ENCODE measurements at regions not wholly inside any gene's neighbourhood (a gene's known extent, or its start where the extent isn't known, plus 50 kb on each side); places are given as distances from the start of the nearest gene placed in this dataset.

- H3K4me1 Mint-ChIP-seq (ENCODE audit: low read depth) = peaks cover 6% of the 10 kb centered on the region
- intact Hi-C loops (cut with micrococcal nuclease) = no loop called here
- H3K36me3 Mint-ChIP-seq (ENCODE audit: low read depth) = no peaks in the 10 kb centered on the region
- H3K9me3 Mint-ChIP-seq = no peaks in the 10 kb centered on the region
- H3K27me3 Mint-ChIP-seq = peaks cover 9% of the 10 kb centered on the region
- no peak overlapping the region for H3K27ac Mint-ChIP-seq
- H3K4me3 Mint-ChIP-seq = no peak overlapping the region
Measured at GRCh38 chr21:35142036-35142815, 93.1 kb upstream of the RUNX1 start.

- Mint-ChIP-seq H3K36me3 (ENCODE audit: low read depth) (no peaks in the 10 kb centered on the region), H3K27me3 (peaks cover 4% of the 10 kb centered on the region), H3K9me3 (no peaks in the 10 kb centered on the region), H3K4me1 (ENCODE audit: low read depth) (peaks cover 15% of the 10 kb centered on the region), H3K27ac (no peak overlapping the region), H3K4me3 (no peak overlapping the region)
- intact Hi-C loops (cut with micrococcal nuclease) = loop anchor here (10.0 kb wide), 1 partner anchor 65 kb away; no protein-coding TSS in a partner anchor
Measured at GRCh38 chr21:35139382-35139715, 90.2 kb upstream of the RUNX1 start.

GRCh38 chr21:35138665-35139381, 89.7 kb upstream of the RUNX1 start:
- no peaks in the 10 kb centered on the region for H3K36me3 Mint-ChIP-seq (ENCODE audit: low read depth)
- no peak overlapping the region for H3K4me3 Mint-ChIP-seq
- H3K27me3 Mint-ChIP-seq = peaks cover 4% of the 10 kb centered on the region
- intact Hi-C loops (cut with micrococcal nuclease) = loop anchor here (10.0 kb wide), 1 partner anchor 64 kb away; no protein-coding TSS in a partner anchor
- peaks cover 19% of the 10 kb centered on the region for H3K4me1 Mint-ChIP-seq (ENCODE audit: low read depth)
- H3K27ac Mint-ChIP-seq = no peak overlapping the region
- H3K9me3 Mint-ChIP-seq = no peaks in the 10 kb centered on the region

DNA sequence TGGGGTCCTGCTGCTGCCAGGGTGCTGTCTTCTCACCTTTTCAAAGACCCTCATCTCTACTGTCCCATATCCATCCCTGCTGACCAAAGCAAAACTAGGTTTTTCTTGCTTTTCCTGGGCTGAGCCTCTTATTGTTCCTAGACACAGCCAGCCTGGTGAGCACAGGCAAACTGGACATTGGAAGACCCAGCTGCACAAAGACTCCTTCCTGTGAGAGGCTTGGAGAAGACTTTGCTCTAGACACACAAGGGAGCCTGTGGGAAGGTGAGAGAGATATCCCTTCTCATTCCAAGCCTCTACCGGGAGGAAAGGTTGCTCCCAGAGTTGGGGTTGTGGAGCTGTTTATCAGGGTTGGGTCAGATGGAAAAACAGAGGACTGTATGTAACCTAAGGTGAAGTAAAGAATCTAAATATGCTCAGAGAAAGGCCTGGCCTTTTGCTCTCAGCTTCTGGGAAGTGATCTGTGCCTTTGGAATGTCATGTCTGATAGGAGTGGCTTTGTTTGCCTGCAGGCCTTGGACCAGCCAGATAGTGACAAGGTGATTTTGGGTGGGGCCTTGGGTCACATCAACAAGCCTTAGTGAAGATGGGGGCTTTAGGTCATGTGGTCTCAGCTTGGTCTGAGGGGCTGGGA, 87.6 kb upstream of the RUNX1 start:
- H3K4me1 Mint-ChIP-seq (ENCODE audit: low read depth) = peaks cover 24% of the 10 kb centered on the region
- H3K27ac Mint-ChIP-seq = peak overlapping the region; percentile 24
- H3K4me3 Mint-ChIP-seq = no peak overlapping the region
- peaks cover 4% of the 10 kb centered on the region for H3K27me3 Mint-ChIP-seq
- no peaks in the 10 kb centered on the region for H3K36me3 Mint-ChIP-seq (ENCODE audit: low read depth)
- no peaks in the 10 kb centered on the region for H3K9me3 Mint-ChIP-seq
- intact Hi-C loops (cut with micrococcal nuclease) = loop anchor here (10.0 kb wide), 1 partner anchor 62 kb away; no protein-coding TSS in a partner anchor

DNA sequence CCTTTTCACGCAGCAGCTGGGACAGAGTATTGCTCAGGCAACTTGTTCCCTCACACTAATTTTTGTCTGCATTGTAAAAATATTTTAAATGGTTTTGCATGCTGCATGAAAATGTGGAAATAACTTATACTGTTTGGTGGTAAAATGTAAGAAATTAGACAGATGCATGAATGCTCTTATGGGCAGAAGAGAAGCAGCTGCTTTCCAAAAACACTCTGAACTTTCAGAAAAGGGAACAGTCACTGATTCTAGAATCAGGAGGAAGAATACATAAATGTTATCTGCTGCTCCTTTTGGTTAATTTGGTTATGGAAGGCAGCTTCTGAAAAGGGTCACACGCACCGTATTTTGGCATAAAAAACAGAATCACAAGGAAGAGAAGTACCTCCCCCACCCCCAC, 87.0 kb upstream of the RUNX1 start:
- peaks cover 24% of the 10 kb centered on the region for H3K4me1 Mint-ChIP-seq (ENCODE audit: low read depth)
- no peaks in the 10 kb centered on the region for H3K9me3 Mint-ChIP-seq
- no peaks in the 10 kb centered on the region for H3K36me3 Mint-ChIP-seq (ENCODE audit: low read depth)
- H3K27ac Mint-ChIP-seq = no peak overlapping the region
- intact Hi-C loops (cut with micrococcal nuclease) = loop anchor here (10.0 kb wide), 1 partner anchor 61 kb away; no protein-coding TSS in a partner anchor
- H3K4me3 Mint-ChIP-seq = no peak overlapping the region
- peaks cover 4% of the 10 kb centered on the region for H3K27me3 Mint-ChIP-seq

DNA sequence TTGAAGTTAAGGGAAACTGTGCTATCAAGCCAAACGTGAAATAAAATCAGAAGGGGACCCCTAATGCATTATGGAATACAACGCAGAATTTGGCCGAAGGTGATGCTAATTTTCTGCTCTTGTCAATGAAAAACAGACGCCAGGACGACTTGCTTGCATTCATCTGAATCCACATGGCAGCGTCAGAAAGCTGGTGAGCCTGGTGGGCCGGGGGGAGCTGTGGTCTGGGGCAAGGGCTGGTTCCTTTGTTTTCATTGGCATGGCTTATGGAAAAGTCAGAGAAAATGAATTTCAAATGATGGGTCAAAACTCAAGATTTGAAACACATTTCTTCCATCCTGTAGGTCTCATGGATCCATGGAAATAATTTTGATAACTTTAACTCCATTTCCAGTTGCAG, 86.4 kb upstream of the RUNX1 start:
- H3K36me3 Mint-ChIP-seq (ENCODE audit: low read depth) = no peaks in the 10 kb centered on the region
- no peaks in the 10 kb centered on the region for H3K9me3 Mint-ChIP-seq
- peaks cover 24% of the 10 kb centered on the region for H3K4me1 Mint-ChIP-seq (ENCODE audit: low read depth)
- H3K4me3 Mint-ChIP-seq = no peak overlapping the region
- H3K27me3 Mint-ChIP-seq = peaks cover 5% of the 10 kb centered on the region
- intact Hi-C loops (cut with micrococcal nuclease) = loop anchor here (10.0 kb wide), 1 partner anchor 61 kb away; no protein-coding TSS in a partner anchor
- no peak overlapping the region for H3K27ac Mint-ChIP-seq

DNA sequence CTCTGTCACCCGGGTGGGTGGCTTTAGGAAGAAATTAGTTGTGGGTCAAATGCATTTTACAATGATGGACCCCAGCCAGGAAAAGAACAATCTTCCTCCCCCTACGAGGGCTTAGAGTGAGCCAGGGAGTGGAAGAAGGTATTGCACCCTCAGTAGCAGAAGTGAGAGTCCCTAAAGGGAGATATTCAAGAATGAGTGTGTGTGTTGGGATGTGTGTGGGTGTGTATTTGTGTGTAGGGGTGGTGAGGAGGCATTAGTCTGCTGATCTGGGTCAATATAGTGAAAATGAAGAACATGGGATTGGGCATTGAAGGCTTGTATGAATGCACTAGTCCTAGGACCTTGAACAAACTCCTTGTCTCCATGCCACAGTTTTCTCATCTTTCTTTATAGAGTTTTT, 85.2 kb upstream of the RUNX1 start:
- H3K36me3 Mint-ChIP-seq (ENCODE audit: low read depth) = no peaks in the 10 kb centered on the region
- H3K4me3 Mint-ChIP-seq = no peak overlapping the region
- intact Hi-C loops (cut with micrococcal nuclease) = loop anchor here (10.0 kb wide), 1 partner anchor 60 kb away; no protein-coding TSS in a partner anchor
- H3K4me1 Mint-ChIP-seq (ENCODE audit: low read depth) = peaks cover 24% of the 10 kb centered on the region
- no peaks in the 10 kb centered on the region for H3K9me3 Mint-ChIP-seq
- peaks cover 5% of the 10 kb centered on the region for H3K27me3 Mint-ChIP-seq
- no peak overlapping the region for H3K27ac Mint-ChIP-seq

DNA sequence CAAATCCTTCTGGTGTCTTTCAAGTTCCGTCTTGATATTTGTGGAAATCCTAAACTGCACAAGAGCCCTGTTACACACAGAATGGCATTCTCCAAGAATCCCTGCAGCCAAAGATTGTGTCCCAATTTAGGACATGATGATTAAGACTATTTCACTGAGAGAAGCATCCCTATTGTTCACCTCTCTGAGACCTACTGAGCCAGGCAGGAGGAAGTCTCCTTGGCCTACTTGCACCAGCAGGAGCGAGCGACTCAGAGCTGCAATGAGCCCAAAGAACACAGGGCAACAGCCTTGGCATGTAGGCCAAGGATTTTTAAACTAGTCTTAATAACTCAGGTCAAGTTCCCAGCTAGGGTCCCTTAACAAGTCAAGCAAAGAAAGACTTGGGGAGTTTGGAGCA, 79.4 kb upstream of the RUNX1 start:
- Mint-ChIP-seq H3K4me1 (ENCODE audit: low read depth) (peaks cover 5% of the 10 kb centered on the region), H3K27me3 (peaks cover 4% of the 10 kb centered on the region), H3K27ac (no peak overlapping the region), H3K9me3 (peaks cover 20% of the 10 kb centered on the region), H3K36me3 (ENCODE audit: low read depth) (no peaks in the 10 kb centered on the region), H3K4me3 (no peak overlapping the region)
- intact Hi-C loops (cut with micrococcal nuclease) = no loop called here

DNA sequence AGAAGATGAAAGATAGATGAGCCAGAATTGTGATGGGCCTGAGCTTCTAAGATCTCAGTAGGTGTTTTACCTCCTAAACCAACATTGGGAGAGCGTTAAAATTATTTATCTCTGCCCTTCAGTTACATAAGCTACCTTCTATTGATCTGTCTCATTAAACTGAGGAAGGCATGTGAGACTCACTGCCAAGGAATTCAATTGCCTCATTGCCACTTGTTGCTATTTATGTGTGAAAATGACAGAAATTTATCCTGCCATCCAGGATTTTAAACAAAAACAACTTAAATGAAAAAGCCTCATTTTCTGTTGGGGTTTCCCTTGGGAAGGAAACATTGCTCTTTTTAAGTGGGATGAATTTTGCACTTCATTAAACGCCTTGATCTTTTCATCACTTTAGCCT, 78.7 kb upstream of the RUNX1 start:
- peaks cover 3% of the 10 kb centered on the region for H3K4me1 Mint-ChIP-seq (ENCODE audit: low read depth)
- H3K27me3 Mint-ChIP-seq = peaks cover 4% of the 10 kb centered on the region
- intact Hi-C loops (cut with micrococcal nuclease) = no loop called here
- no peaks in the 10 kb centered on the region for H3K36me3 Mint-ChIP-seq (ENCODE audit: low read depth)
- no peak overlapping the region for H3K4me3 Mint-ChIP-seq
- peaks cover 20% of the 10 kb centered on the region for H3K9me3 Mint-ChIP-seq
- H3K27ac Mint-ChIP-seq = no peak overlapping the region

DNA sequence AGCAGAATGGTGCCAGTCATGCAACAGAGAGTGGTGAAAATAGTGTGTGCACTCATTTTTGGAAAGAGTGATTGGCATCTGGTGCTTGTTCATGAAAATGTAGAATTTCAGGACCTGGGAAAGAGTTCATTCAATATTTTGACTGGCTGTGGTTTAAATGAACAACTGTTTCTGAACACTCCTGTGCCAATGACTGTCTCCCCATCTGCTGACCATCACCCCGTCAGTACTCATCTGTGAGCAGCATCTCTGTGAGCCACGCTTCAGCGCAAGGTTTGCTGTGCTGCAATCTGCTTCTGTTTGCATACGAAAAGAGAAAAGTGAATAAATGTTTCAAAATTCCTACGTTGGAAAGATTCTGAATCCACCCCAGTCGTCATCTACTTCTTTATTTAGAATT, 77.9 kb upstream of the RUNX1 start:
- no peaks in the 10 kb centered on the region for H3K4me1 Mint-ChIP-seq (ENCODE audit: low read depth)
- intact Hi-C loops (cut with micrococcal nuclease) = no loop called here
- H3K4me3 Mint-ChIP-seq = no peak overlapping the region
- H3K27me3 Mint-ChIP-seq = peaks cover 4% of the 10 kb centered on the region
- peaks cover 20% of the 10 kb centered on the region for H3K9me3 Mint-ChIP-seq
- H3K27ac Mint-ChIP-seq = no peak overlapping the region
- H3K36me3 Mint-ChIP-seq (ENCODE audit: low read depth) = no peaks in the 10 kb centered on the region

GRCh38 chr21:35120631-35121180, 71.6 kb upstream of the RUNX1 start:
- Mint-ChIP-seq H3K4me1 (ENCODE audit: low read depth) (no peaks in the 10 kb centered on the region), H3K27me3 (peaks cover under 1% of the 10 kb centered on the region)

GRCh38 chr21:35119501-35120047, 70.5 kb upstream of the RUNX1 start:
- Mint-ChIP-seq H3K36me3 (ENCODE audit: low read depth) (no peaks in the 10 kb centered on the region), H3K4me1 (ENCODE audit: low read depth) (no peaks in the 10 kb centered on the region), H3K9me3 (peaks cover 4% of the 10 kb centered on the region), H3K27me3 (no peaks in the 10 kb centered on the region), H3K4me3 (no peak overlapping the region), H3K27ac (no peak overlapping the region)
- intact Hi-C loops (cut with micrococcal nuclease) = no loop called here

More at GRCh38 chr21:35120631-35121180, 71.6 kb upstream of the RUNX1 start:
- Mint-ChIP-seq H3K4me3 (no peak overlapping the region), H3K36me3 (ENCODE audit: low read depth) (no peaks in the 10 kb centered on the region), H3K9me3 (peaks cover 16% of the 10 kb centered on the region), H3K27ac (no peak overlapping the region)
- intact Hi-C loops (cut with micrococcal nuclease) = no loop called here

GRCh38 chr21:35116777-35117176, 67.7 kb upstream of the RUNX1 start:
- no peak overlapping the region for H3K4me3 Mint-ChIP-seq
- intact Hi-C loops (cut with micrococcal nuclease) = no loop called here
- H3K27ac Mint-ChIP-seq = no peak overlapping the region

More at GRCh38 chr21:35116777-35117176, 67.7 kb upstream of the RUNX1 start:
- H3K27me3 Mint-ChIP-seq = no peaks in the 10 kb centered on the region
- no peaks in the 10 kb centered on the region for H3K4me1 Mint-ChIP-seq (ENCODE audit: low read depth)
- H3K36me3 Mint-ChIP-seq (ENCODE audit: low read depth) = no peaks in the 10 kb centered on the region
- no peaks in the 10 kb centered on the region for H3K9me3 Mint-ChIP-seq

Measured in dendritic cell treated with granulocyte-macrophage colony-stimulating factor and Interleukin-4, amounts not matched to agents 40 ng/mL and 50 ng/mL, for 4 days (primary cell).